WTC11 (cell line): ENCODE measurements at regions not wholly inside any gene's neighbourhood (a gene's known extent, or its start where the extent isn't known, plus 50 kb on each side); places are given as distances from the start of the nearest gene placed in this dataset.

Source experiments
- CTCF ChIP-seq: fragments of 200-600 bp; IDR thresholded peaks from 2 replicates; pipeline ENCODE4 v1.8.0; 2022; ENCODE audit warnings: antibody characterized with exemption
- ELF4 ChIP-seq: sonication (generic); formaldehyde crosslinking; IDR thresholded peaks from 2 replicates; pipeline ENCODE4 v1.8.1; 2022; ENCODE audit warnings: low read depth, mild to moderate bottlenecking, moderate library complexity, missing genetic modification reagents
- ERG ChIP-seq: fragments of 250-450 bp; sonication (Bioruptor Pico); IDR thresholded peaks from 2 replicates; pipeline ENCODE4 v1.8.0; 2021; ENCODE audit warnings: mild to moderate bottlenecking
- SP1 ChIP-seq: sonication (generic); formaldehyde crosslinking; conservative IDR thresholded peaks from 2 replicates; pipeline ENCODE4 v1.8.1; 2022; ENCODE audit warnings: missing genetic modification reagents
- USF2 ChIP-seq: sonication (generic); formaldehyde crosslinking; IDR thresholded peaks from 2 replicates; pipeline ENCODE4 v1.8.1; 2023; ENCODE audit warnings: mild to moderate bottlenecking, missing genetic modification reagents, moderate library complexity
- ZSCAN18 ChIP-seq: fragments of 250-450 bp; sonication (Bioruptor Pico); IDR thresholded peaks from 2 replicates; pipeline ENCODE4 v2.1.2; 2022; ENCODE audit warnings: mild to moderate bottlenecking, moderate library complexity

GRCh38 chr13:44266772-44267171, 106.9 kb upstream of the SERP2 start:
- TF ChIP-seq ERG (CRISPR knock-in tag) (no peak), SP1 (no peak), CTCF (no peak), ELF4 (CRISPR knock-in tag) (no peak), USF2 (CRISPR knock-in tag) (no peak), ZSCAN18 (CRISPR knock-in tag) (no peak)
